Activated naive CD4-positive, alpha-beta T cell treated with anti-CD3 and anti-CD28 coated beads for 36 hours (primary cell): ENCODE measurements at regions not wholly inside any gene's neighbourhood (a gene's known extent, or its start where the extent isn't known, plus 50 kb on each side); places are given as distances from the start of the nearest gene placed in this dataset.
"Not testable (repeated sequence)": the region's sequence is repeated elsewhere in the genome, so short reads cannot be mapped to it uniquely, and the experiment has no call there.

Source experiments
- CTCF ChIA-PET: fragments of 350-600 bp; sonication (Branson Sonifier 250); formaldehyde crosslinking; loops from one replicate; lab custom pipeline; 2021; ENCODE audit warnings: antibody characterized with exemption; lab: Charles Lee
- DNase-seq: peaks from one replicate; pipeline ENCODE4 v3.0.0-alpha.2; 2020
- H3K27ac Mint-ChIP-seq: one replicate; pipeline ENCODE4 v1.8.0; 2021; ENCODE audit warnings: mild to moderate bottlenecking, mixed read lengths
- H3K27me3 Mint-ChIP-seq: one replicate; pipeline ENCODE4 v1.8.0; 2021; ENCODE audit warnings: low read depth, mixed read lengths
- H3K36me3 Mint-ChIP-seq: one replicate; pipeline ENCODE4 v1.8.0; 2021; ENCODE audit warnings: low read depth, mixed read lengths
- H3K4me1 Mint-ChIP-seq: one replicate; pipeline ENCODE4 v1.8.0; 2021; ENCODE audit warnings: low read depth, mixed read lengths
- H3K4me3 Mint-ChIP-seq: one replicate; pipeline ENCODE4 v1.8.0; 2021; ENCODE audit warnings: mild to moderate bottlenecking, moderate library complexity, mixed read lengths
- H3K9me3 Mint-ChIP-seq: one replicate; pipeline ENCODE4 v1.8.0; 2021; ENCODE audit warnings: mixed read lengths
- intact Hi-C: fragments of 100-400 bp; cut with micrococcal nuclease; formaldehyde crosslinking; loops from one replicate; pipeline ENCODE4 v1.15.1; 2023

DNA sequence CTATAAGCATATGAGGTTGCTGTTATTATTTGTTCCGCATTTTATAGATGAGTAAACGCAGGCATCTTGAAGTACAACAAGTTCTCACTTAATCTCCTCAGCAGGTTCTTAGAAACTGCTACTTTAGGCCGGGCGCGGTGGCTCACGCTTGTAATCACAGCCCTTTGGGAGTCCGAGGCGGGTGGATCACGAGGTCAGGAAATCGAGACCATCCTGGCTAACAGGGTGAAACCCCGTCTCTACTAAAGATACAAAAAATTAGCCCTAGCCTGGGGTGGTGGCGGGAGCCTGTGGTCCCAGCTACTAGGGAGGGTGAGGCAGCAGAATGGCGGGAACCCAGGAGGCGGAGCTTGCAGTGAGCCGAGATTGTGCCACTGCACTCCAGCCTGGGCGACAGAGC, 458.5 kb downstream of the BRINP3 start:
- DNase-seq, H3K27me3 Mint-ChIP-seq, H3K4me3 Mint-ChIP-seq, H3K4me1 Mint-ChIP-seq, CTCF ChIA-PET, H3K36me3 Mint-ChIP-seq, intact Hi-C loops, H3K27ac Mint-ChIP-seq: not testable (repeated sequence)
- H3K9me3 Mint-ChIP-seq: peaks cover 10% of the 10 kb centered on the region

DNA sequence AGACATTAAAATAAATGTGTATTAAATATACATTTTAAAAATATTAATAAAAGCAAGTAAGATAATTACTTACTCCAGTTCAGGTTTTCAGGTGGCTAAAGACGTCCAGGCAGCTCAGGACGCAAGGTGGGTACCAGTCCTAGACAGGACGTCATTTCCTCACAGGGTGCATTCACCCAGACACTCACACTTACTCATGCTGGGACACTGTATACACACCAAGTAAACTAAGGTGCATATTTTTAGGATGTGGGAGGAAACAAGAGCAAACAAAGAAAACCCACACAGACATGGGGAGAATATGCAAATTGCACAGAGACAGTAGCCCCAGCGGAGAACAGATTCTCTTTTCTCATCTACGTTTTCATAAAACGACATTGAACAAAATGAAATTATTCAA, 457.9 kb downstream of the BRINP3 start:
- Mint-ChIP-seq H3K36me3 (no peaks in the 10 kb centered on the region), H3K4me1 (no peaks in the 10 kb centered on the region), H3K9me3 (peaks cover 11% of the 10 kb centered on the region), H3K27ac (no peak overlapping the region), H3K27me3 (no peaks in the 10 kb centered on the region), H3K4me3 (no peak overlapping the region)
- intact Hi-C loops: no loop called here
- DNase-seq: no peak
- CTCF ChIA-PET: no interaction called here

DNA sequence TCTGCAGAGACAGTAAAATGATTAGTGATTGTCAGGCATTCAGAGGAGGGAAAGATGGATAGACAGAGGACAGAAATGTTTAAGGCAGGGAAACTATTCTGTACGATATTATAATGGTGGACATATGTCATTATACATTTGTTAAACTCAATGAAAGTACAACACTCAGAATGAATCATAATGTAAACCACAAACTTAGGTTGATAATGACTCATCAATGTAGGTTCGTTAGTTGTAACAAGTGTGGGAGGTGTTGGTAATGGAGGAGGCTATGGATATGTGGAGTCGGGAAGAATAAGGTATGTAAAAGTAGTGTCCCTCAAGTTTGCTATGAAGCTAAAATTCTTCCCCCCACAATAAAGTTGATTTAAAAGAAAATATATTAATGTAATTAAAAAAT, 455.0 kb downstream of the BRINP3 start:
- H3K27me3 Mint-ChIP-seq: no peaks in the 10 kb centered on the region
- no peaks in the 10 kb centered on the region for H3K4me1 Mint-ChIP-seq
- DNase-seq: no peak
- CTCF ChIA-PET: no interaction called here
- H3K9me3 Mint-ChIP-seq: peaks cover 9% of the 10 kb centered on the region
- intact Hi-C loops: no loop called here
- no peak overlapping the region for H3K27ac Mint-ChIP-seq
- no peaks in the 10 kb centered on the region for H3K36me3 Mint-ChIP-seq
- no peak overlapping the region for H3K4me3 Mint-ChIP-seq

DNA sequence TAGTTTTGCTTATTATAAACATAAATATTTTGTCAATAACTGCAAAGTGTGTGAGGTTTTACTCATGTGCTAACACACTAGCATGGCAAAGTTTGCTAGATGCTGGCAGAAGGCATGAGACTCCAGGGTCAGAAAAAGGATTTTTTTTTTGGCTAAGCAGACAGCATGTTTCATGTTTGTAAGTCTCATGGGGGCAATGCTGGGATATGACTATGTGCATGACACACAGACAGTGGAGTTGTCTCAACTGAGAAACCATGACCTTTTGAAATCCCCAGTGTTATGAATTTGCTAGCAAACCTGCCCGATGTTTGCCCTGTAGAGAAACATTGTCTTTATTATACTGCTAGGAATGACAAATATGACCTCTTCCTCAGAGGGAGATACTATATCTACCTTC, 448.2 kb downstream of the BRINP3 start:
- no peaks in the 10 kb centered on the region for H3K27me3 Mint-ChIP-seq
- peaks cover 5% of the 10 kb centered on the region for H3K9me3 Mint-ChIP-seq
- CTCF ChIA-PET: no interaction called here
- no peak for DNase-seq
- no peak overlapping the region for H3K27ac Mint-ChIP-seq
- intact Hi-C loops: no loop called here
- H3K4me1 Mint-ChIP-seq: no peaks in the 10 kb centered on the region
- H3K36me3 Mint-ChIP-seq: no peaks in the 10 kb centered on the region
- no peak overlapping the region for H3K4me3 Mint-ChIP-seq

DNA sequence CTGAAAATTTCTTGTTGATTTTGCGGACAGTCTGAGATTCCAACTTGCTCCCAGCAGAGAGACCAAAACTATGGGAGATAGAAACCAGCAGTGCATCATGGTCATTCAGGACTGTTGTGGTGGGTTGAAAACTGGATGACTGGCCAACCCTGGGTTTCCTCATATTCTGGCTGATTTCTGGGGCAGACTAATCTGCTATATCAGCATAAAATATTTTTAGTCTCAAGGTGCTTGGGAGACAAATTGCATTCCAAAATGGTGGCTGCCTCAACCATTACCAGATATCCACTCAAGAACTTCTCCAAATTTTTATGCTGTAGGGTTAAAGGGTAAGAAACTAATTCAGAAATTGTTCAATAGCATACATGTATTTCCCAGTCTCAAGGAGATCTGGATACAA, 434.0 kb downstream of the BRINP3 start:
- no peaks in the 10 kb centered on the region for H3K36me3 Mint-ChIP-seq
- CTCF ChIA-PET: no interaction called here
- no peak overlapping the region for H3K27ac Mint-ChIP-seq
- intact Hi-C loops: no loop called here
- no peaks in the 10 kb centered on the region for H3K27me3 Mint-ChIP-seq
- no peak for DNase-seq
- no peaks in the 10 kb centered on the region for H3K4me1 Mint-ChIP-seq
- peaks cover 7% of the 10 kb centered on the region for H3K9me3 Mint-ChIP-seq
- H3K4me3 Mint-ChIP-seq: no peak overlapping the region

DNA sequence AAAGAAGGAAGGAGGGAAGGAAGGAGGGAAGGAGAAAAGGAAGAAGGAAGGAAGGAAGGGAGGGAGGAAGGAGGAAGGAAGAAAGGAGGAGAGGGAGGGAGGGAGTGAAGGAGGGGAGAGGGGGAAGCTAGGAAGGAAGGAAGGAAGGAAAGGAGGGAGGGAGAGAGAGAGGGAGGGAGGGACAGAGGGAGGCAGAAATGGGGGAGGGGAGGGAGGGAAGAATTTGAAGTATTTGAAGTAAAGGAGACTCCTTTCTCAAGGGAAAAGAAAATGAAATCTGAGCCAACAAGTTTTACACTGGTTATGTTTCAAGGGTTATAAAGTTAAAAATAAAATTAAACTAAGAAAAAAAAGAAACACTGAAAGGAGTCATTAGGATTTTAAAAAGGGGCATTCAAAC, 431.4 kb downstream of the BRINP3 start:
- intact Hi-C loops: no loop called here
- H3K9me3 Mint-ChIP-seq: peaks cover 6% of the 10 kb centered on the region
- H3K4me1 Mint-ChIP-seq: no peaks in the 10 kb centered on the region
- no peaks in the 10 kb centered on the region for H3K27me3 Mint-ChIP-seq
- H3K36me3 Mint-ChIP-seq: no peaks in the 10 kb centered on the region
- CTCF ChIA-PET: no interaction called here
- no peak for DNase-seq
- H3K27ac Mint-ChIP-seq: no peak overlapping the region
- H3K4me3 Mint-ChIP-seq: no peak overlapping the region
